Small intestine (tissue), 7 donors: ENCODE measurements at regions not wholly inside any gene's neighbourhood (a gene's known extent, or its start where the extent isn't known, plus 50 kb on each side); places are given as distances from the start of the nearest gene placed in this dataset.
A peak's percentile ranks its signal among the peaks of the same experiment; 100 is the strongest.

Experiments
- DNase-seq, 2 donors: peaks; one replicate each; pipeline versions ENCODE4 v3.0.0 to v3.0.0-alpha.2; 2013
- FAIRE-seq: peaks from 2 replicates; lab custom pipeline; 2012; peaks lifted over from hg19 to GRCh38; lab: Jason Lieb, UNC
- H3K27ac ChIP-seq, 3 donors: one replicate each; pipeline ENCODE4 v1.5.1; 2013; ENCODE audit warnings: low read length in 2 of 3, mild to moderate bottlenecking in 2 of 3, control low read depth in 1 of 3, inconsistent platforms in 1 of 3, low read depth in 1 of 3, moderate library complexity in 1 of 3
- H3K27me3 ChIP-seq, 3 donors: one replicate each; pipeline ENCODE4 v1.6.1; 2013; ENCODE audit warnings: low read length in 3 of 3, inconsistent platforms in 1 of 3; ENCODE audit not compliant: control insufficient read depth in 3 of 3, insufficient read depth in 3 of 3
- H3K36me3 ChIP-seq, 3 donors: one replicate each; pipeline ENCODE4 v1.6.1; 2013; ENCODE audit warnings: low read length in 3 of 3, inconsistent platforms in 1 of 3, low read depth in 1 of 3, mild to moderate bottlenecking in 1 of 3, moderate library complexity in 1 of 3; ENCODE audit not compliant: control insufficient read depth in 3 of 3, insufficient read depth in 2 of 3
- H3K4me1 ChIP-seq, 3 donors: one replicate each; pipeline ENCODE4 v1.6.1; 2013; ENCODE audit warnings: low read length in 2 of 3, inconsistent platforms in 1 of 3, low read depth in 1 of 3, mild to moderate bottlenecking in 1 of 3, moderate library complexity in 1 of 3; ENCODE audit not compliant: control insufficient read depth in 3 of 3, insufficient read depth in 2 of 3
- H3K4me3 ChIP-seq, 3 donors: one replicate each; pipeline ENCODE4 v1.5.1; 2013; ENCODE audit warnings: low read length in 3 of 3, control low read depth in 1 of 3, inconsistent platforms in 1 of 3, low read depth in 1 of 3, mild to moderate bottlenecking in 1 of 3, moderate library complexity in 1 of 3
- H3K9me3 ChIP-seq, 2 donors: one replicate each; pipeline ENCODE4 v1.6.1; 2013; ENCODE audit warnings: low read depth in 1 of 2, low read length in 1 of 2; ENCODE audit not compliant: control insufficient read depth in 2 of 2, insufficient read depth in 1 of 2
- WGBS, 3 donors: extraction: QIAGEN DNeasy Blood & Tissue Kit; methylation state at CpG; one replicate each; pipeline ENCODE4 v1.1.7; 2013; 5-methylcytosine and 5-hydroxymethylcytosine counted together
- donor health status: healthy with polysubstance abuse.
- donor health status: control.
- donor health status: control.
- donor health status: Bipolar disorder and iron deficiency.
- donor health status: healthy.

GRCh38 chr12:29051221-29051620 is 97.9 kb upstream of the FAR2 start:
- no peak for DNase-seq
- H3K27ac ChIP-seq, result no peak overlapping the region
- WGBS, 3 donors, result 88 to 91% (median 91%) methylated on average over 2 of the region's 2 CpGs
- H3K27me3 ChIP-seq, result no peaks in the 10 kb centered on the region
- no peaks in the 10 kb centered on the region for H3K36me3 ChIP-seq
- H3K9me3 ChIP-seq, result no peaks in the 10 kb centered on the region
- FAIRE-seq, result no peak
- H3K4me1 ChIP-seq, result no peaks in the 10 kb centered on the region
- H3K4me3 ChIP-seq, result no peak overlapping the region

GRCh38 chr12:29053567-29053966 is 95.5 kb upstream of the FAR2 start:
- 90 to 95% (median 93%) methylated on average over 1 of the region's 1 CpG for WGBS, 3 donors
- H3K4me3 ChIP-seq, result no peak overlapping the region
- H3K4me1 ChIP-seq, result no peaks in the 10 kb centered on the region
- FAIRE-seq (no peak), DNase-seq (no peak)
- H3K9me3 ChIP-seq, result no peaks in the 10 kb centered on the region
- H3K36me3 ChIP-seq, result no peaks in the 10 kb centered on the region
- no peak overlapping the region for H3K27ac ChIP-seq
- H3K27me3 ChIP-seq, result no peaks in the 10 kb centered on the region

GRCh38 chr12:29054858-29055663 is 94.0 kb upstream of the FAR2 start:
- Histone ChIP-seq H3K27me3 (no peaks in the 10 kb centered on the region), H3K27ac (no peak overlapping the region), H3K4me3 (no peak overlapping the region), H3K36me3 (no peaks in the 10 kb centered on the region), H3K9me3 (no peaks in the 10 kb centered on the region), H3K4me1 (no peaks in the 10 kb centered on the region)
- 59 to 80% (median 65%) methylated on average over 3 of the region's 3 CpGs for WGBS, 3 donors
- no peak for DNase-seq
- no peak for FAIRE-seq

- Histone ChIP-seq H3K27me3 (no peaks in the 10 kb centered on the region), H3K4me1 (no peaks in the 10 kb centered on the region), H3K36me3 (no peaks in the 10 kb centered on the region), H3K27ac (no peak overlapping the region), H3K4me3 (no peak overlapping the region), H3K9me3 (no peaks in the 10 kb centered on the region)
- FAIRE-seq (no peak), DNase-seq (no peak)
- 54 to 87% (median 62%) methylated on average over 1 of the region's 1 CpG for WGBS, 3 donors
Observed at GRCh38 chr12:29066011-29066588, 83.0 kb upstream of the FAR2 start.

- DNase-seq, result no peak
- Histone ChIP-seq H3K9me3 (no peaks in the 10 kb centered on the region), H3K4me3 (no peak overlapping the region), H3K36me3 (no peaks in the 10 kb centered on the region), H3K4me1 (no peaks in the 10 kb centered on the region), H3K27ac (no peak overlapping the region), H3K27me3 (no peaks in the 10 kb centered on the region)
- no peak for FAIRE-seq
- 83 to 100% (median 88%) methylated on average over 1 of the region's 1 CpG for WGBS, 3 donors
Observed at GRCh38 chr12:29067430-29067829, 81.6 kb upstream of the FAR2 start.

- H3K4me1 ChIP-seq, result no peaks in the 10 kb centered on the region
- H3K4me3 ChIP-seq, result no peak overlapping the region
- H3K27ac ChIP-seq, result no peak overlapping the region
- DNase-seq (no peak), FAIRE-seq (no peak)
- no peaks in the 10 kb centered on the region for H3K36me3 ChIP-seq
- WGBS, 3 donors, result 0 to 20% (median 0%) methylated on average over 1 of the region's 1 CpG
- H3K27me3 ChIP-seq, result no peaks in the 10 kb centered on the region
- H3K9me3 ChIP-seq, result no peaks in the 10 kb centered on the region
Observed at GRCh38 chr12:29070309-29070708, 78.8 kb upstream of the FAR2 start.

- Histone ChIP-seq H3K9me3 (no peaks in the 10 kb centered on the region), H3K4me3 (no peak overlapping the region), H3K36me3 (no peaks in the 10 kb centered on the region), H3K27ac (no peak overlapping the region), H3K4me1 (no peaks in the 10 kb centered on the region), H3K27me3 (no peaks in the 10 kb centered on the region)
- DNase-seq, result no peak
- no peak for FAIRE-seq
Observed at GRCh38 chr12:29071099-29071498, 78.0 kb upstream of the FAR2 start.

GRCh38 chr12:29072631-29073030 is 76.4 kb upstream of the FAR2 start:
- Histone ChIP-seq H3K27ac (no peak overlapping the region), H3K4me1 (no peaks in the 10 kb centered on the region), H3K27me3 (no peaks in the 10 kb centered on the region), H3K4me3 (no peak overlapping the region), H3K36me3 (no peaks in the 10 kb centered on the region), H3K9me3 (no peaks in the 10 kb centered on the region)
- 88 to 100% (median 94%) methylated on average over 1 of the region's 1 CpG for WGBS, 3 donors
- FAIRE-seq (no peak), DNase-seq (peak; percentile 4 to 12)
